Keratinocyte (primary cell): ENCODE measurements at regions not wholly inside any gene's neighbourhood (a gene's known extent, or its start where the extent isn't known, plus 50 kb on each side); places are given as distances from the start of the nearest gene placed in this dataset.

ENCODE experiments used
- EZH2 ChIP-seq: IDR thresholded peaks from one replicate; pipeline ENCODE4 v1.6.1; 2012; ENCODE audit warnings: inconsistent platforms, mild to moderate bottlenecking, low read length, moderate library complexity
- TF ChIP-seq, protein P1 (sequence below), 3 experiments: IDR thresholded peaks in 1 of 3; conservative IDR thresholded peaks in 1 of 3; optimal IDR thresholded peaks in 1 of 3; 2 replicates in 2 of 3; 3 replicates in 1 of 3; pipeline versions ENCODE3 to v1.5.1; 2011; ENCODE audit warnings: low read length in 3 of 3, mild to moderate bottlenecking in 3 of 3, moderate library complexity in 2 of 3, control low read depth in 1 of 3, inconsistent platforms in 1 of 3; ENCODE audit not compliant: insufficient read depth in 2 of 3; ENCODE audit errors: extremely low read depth in 1 of 3

DNA sequence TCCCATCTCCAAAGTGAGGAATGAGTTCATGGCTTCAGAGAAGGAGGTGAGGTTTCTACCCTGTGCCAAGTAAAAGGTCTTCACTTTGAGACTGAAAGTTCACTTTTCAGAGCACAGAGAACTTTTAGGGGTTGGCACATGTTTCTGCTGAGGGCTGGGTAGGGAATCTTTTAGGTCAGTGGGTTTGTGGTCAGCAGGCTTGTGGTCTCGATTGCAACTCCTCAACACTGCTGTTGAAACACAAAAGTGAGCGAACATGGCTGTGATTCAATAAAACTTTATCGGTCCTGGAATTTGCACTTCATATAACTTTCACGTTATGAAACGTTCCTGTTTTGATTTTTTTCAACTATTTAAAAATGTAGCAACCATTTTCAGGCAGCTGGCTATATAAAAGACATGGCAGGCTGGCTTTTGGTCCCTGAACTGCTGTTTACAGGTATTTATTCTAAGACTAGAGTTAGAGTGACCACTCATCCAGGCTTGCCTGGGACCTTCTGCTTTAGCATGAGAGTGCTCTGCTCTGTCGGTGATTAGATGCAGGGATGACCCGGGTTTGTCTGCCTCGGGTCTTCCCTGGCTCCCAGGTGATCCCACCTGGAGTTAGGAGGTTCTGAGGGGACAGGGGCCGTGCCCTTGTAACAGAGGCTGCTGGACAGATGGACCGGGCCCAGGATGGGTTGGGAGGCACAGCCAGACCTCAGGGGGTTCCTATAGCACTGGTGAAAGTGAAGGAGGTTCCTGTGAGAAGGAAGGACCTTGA, 62.7 kb upstream of the TAF1B start:
- TF ChIP-seq, protein P1, sequence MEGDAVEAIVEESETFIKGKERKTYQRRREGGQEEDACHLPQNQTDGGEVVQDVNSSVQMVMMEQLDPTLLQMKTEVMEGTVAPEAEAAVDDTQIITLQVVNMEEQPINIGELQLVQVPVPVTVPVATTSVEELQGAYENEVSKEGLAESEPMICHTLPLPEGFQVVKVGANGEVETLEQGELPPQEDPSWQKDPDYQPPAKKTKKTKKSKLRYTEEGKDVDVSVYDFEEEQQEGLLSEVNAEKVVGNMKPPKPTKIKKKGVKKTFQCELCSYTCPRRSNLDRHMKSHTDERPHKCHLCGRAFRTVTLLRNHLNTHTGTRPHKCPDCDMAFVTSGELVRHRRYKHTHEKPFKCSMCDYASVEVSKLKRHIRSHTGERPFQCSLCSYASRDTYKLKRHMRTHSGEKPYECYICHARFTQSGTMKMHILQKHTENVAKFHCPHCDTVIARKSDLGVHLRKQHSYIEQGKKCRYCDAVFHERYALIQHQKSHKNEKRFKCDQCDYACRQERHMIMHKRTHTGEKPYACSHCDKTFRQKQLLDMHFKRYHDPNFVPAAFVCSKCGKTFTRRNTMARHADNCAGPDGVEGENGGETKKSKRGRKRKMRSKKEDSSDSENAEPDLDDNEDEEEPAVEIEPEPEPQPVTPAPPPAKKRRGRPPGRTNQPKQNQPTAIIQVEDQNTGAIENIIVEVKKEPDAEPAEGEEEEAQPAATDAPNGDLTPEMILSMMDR (optimal IDR thresholded peaks at IDR 0.05 in 1 of 3, IDR thresholded peaks at IDR 0.05 in 1 of 3, conservative IDR thresholded peaks at IDR 0.05 in 1 of 3; ENCODE audit: extremely low read depth in 1 of 3, insufficient read depth in 2 of 3, low read length in 3 of 3) = no peak
- TF ChIP-seq EZH2 = no peak
